ENCODE measurements at regions not wholly inside any gene's neighbourhood (a gene's known extent, or its start where the extent isn't known, plus 50 kb on each side); places are given as distances from the start of the nearest gene placed in this dataset.

DNA sequence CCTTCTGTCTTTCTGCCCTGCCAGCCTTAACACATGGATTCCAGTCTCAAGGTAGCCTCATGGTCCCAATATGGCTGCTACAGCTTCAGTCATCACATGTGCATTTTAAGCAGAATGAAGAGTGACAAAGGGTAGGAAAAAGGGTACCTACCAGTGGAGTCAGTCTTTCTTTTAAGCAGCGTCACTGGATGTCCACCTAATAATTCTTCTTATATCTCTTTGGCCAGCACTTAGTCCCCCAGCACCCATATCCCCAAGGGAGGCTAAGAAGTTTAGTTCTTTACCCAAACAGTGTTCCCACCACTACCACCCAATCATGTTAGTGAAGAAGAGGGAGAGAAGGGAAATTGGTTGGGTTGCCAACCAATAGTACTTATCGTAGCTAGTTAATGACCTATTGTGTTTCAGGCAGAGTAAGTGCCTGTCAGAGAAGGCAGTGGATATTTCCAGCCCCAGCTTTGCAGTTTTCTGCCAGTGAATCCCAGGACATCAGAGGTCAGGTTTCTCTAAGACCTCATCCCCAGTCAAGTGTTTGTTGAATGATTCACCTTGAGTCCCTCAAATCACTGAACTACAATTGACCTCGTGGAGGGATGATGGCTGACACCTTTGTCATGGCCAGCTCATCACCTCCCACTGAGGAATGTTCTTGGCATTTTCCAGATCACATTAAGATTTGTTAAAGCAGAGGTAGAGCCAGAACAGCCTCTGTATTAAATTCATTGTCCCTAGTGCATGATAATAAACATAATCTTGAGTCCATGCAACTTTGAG, 250.9 kb upstream of the CRY1 start:
- no peak for DNase-seq (ENCODE audit: low read depth in 2 of 2)

DNA sequence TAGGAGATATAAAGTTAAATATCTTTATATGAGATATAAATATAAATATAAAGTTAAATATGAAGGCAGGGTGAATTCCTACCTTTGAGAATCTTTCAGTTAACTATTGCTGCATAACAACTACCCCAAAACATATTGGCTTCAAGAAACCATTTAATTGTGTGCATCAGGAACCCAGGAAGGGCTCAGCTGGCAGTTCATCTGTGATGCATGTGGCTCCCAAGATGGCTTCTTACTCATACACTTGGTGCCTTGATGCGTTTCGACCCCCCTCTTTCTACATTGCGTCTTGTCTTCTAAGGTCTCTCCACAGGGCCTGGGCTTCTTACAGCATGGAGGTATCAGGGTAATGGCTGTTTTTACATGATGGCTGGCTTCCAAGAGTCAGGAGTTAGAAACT, 253.9 kb upstream of the CRY1 start:
- no peak for DNase-seq (ENCODE audit: low read depth in 2 of 2)

DNA sequence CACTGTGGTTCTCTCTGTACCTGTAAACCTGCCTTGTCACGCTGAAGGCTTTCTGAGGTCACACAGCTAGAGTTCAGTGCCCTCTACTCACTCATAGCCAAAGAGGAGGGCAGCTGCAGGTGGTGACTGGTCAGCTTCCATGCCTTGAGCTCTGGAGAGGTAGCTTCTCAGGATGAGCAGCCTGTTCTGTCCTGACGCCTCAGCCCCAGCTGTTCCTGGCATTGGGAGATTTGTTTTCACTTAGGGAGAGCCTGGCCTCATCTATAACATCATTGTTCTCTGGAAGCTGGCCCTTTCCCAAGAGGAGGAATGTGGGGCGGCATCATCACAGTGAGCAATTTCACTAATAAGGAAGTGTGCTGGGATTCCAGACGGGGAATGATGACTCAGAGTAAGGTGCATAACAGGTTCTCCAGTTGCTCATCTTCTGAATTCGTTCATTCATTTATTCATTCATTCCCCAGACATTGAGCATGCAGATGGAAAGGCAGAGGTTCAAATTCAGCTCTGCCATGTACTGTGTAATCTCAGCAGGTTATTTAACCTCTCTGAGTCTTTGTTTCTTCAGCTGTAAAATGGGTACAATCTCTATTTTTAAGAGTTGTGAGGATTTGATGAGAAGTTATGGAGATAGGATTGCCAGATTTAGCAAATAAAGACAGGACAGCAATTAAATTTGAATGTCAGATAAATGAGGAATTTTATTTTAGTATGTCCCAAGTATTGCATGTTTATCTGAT, 255.8 kb upstream of the CRY1 start:
- DNase-seq (ENCODE audit: low read depth in 2 of 2): no peak

DNA sequence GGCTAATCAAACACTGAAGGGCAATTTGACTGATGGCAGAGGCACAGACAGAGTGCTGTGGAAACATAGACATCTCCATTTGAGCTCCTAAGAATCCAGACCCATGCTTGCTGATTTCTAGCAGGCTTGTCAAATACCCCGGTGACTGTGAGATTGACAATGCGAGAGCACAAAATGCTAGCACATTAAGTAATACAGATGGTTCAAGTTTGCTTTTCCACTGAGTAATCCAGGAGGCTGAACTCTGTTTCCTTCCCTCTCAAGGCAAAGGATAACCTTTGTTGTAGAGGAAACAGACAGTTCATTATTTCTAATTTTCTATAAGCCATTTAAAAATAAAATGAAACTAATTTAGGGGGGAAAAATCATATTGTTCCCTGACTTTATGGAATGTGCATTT, 256.5 kb upstream of the CRY1 start:
- no peak for DNase-seq (ENCODE audit: low read depth in 2 of 2)

DNA sequence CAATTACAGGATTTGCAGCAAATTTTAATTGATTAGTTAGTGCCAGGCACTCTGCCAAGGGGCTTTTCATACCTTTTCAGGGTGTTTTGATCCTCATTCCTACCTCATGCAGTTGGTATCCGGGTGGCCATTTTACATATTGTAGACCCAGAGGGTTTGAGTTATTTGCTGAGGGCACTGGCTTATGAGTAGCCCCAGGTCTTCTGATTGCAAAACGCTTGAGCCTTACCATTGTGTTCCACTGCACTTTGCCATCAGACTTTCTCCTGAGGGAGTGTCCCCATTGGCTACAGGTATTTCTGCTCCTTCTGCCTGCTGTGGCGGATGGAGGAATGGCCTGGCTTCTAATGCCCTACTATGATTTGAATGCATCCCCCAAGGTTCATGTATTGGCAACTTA, 257.8 kb upstream of the CRY1 start:
- DNase-seq (ENCODE audit: low read depth in 2 of 2): no peak

DNA sequence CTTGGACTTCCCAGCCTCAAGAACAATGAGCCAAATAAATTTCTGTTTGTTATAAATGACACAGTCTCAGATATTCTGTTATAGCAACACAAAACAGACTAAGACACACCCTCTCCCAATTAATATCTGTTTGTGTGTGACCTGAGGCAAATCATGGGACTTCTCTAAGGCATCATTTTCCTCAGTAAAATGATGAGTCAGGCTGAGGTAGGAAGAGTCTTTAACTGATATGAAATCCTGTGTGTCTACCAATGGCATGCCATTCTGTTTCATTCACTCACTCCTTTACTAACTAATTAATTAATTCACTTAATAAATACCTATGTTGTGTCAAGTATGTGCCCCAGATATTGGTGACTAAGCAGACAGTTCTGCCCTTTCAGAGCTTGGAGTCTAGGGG, 258.4 kb upstream of the CRY1 start:
- DNase-seq (ENCODE audit: low read depth in 2 of 2): no peak

DNA sequence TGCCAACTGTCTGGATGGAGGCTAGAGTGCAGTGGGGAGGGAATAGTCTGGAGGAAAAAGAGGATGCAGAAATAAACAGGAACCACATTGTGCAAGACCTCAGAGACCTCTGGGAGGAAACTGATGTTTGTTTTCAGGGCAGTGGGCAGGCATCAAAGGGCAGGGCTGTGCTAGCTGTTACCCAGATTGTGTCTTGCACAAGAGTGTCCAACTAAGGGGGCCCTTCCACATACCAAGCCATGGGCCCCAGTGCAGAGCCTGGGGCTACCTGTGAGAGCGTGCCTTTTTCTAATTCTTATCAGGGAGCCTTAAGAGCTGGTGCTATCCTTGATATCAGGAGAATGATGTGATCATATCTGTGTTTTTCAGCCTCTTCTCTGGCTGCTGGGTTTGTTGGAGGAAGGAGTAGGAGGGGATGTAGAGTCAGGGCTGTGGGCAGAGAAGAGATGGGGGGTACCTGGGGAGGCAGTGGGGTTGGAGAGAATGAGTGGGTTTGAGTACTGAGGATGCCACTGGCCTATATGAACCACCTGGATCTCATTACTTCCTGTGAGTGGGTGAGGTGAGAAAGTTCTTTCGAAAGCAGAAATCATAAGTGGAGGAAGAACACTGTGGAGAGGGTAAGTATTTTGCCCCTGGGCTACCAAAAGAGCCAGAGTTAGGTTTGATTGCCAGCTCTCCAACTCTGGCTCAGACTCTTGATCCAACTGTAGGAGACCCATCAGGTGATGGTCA, 259.2 kb upstream of the CRY1 start:
- DNase-seq (ENCODE audit: low read depth in 2 of 2): no peak

DNA sequence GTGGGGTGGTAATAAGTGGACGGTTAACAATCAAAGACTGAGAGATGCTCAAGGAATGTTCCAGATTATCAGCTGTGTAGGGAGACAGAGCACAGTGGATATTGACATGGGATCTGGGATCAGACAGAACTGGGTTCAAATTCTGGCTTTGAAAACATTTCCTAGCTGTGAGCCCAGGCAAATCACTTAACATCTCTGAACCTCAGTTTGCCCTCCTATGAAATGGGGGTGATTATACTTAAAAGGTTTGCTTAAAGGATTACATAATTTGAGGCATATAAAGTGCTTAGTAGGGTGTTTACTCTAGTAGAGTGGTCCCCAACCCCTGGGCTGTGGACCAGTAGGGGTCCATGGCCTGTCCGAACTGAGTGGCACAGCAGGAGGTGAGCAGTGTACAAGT, 260.0 kb upstream of the CRY1 start:
- DNase-seq (ENCODE audit: low read depth in 2 of 2): no peak

DNA sequence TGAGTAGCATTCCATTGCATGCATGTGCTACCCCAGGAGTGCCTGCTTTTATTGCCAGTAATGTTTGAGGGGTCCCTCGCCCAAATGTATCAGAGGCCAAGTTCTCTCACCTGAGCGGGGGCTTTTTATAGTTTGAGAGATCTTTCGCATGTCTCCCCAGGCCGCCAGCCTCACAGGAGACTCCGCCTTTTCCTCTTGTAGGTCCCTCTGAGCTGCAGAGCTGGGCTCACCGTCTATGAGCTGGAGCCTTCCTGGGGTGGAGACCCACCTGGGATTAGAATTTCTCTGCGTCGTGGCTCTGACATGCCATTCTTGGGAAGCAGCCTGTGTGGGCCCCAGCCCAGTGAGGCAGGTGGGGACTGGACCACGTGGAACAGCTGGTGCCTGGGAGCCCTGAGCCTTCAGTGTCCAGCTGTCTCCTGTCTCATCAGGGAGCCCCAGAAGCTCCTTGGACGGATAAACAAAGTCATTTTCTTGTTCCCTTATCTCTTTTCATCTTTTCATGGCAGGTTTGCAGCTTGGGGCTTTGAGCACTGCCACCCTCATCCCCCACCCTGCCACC, 261.7 kb upstream of the CRY1 start:
- no peak for DNase-seq (ENCODE audit: low read depth in 2 of 2)

DNA sequence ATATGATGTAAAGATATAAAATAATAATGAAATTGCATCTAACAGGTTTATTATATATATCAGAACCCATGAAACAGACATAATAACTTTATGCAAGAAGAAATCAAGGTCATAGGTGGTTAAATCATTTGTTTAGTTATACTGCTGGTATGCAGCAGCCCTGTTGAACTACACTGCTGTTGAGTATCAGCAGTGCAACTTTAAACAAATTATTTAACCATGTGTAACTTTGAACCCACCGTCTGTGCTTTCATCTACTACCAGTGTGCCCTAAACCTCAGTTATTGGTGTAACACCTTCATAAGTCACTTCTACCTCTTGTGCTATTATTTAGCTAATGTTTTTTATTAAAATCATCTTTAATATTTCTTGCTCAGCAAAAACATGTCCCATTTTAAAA, 262.3 kb upstream of the CRY1 start:
- DNase-seq (ENCODE audit: low read depth in 2 of 2): no peak

DNA sequence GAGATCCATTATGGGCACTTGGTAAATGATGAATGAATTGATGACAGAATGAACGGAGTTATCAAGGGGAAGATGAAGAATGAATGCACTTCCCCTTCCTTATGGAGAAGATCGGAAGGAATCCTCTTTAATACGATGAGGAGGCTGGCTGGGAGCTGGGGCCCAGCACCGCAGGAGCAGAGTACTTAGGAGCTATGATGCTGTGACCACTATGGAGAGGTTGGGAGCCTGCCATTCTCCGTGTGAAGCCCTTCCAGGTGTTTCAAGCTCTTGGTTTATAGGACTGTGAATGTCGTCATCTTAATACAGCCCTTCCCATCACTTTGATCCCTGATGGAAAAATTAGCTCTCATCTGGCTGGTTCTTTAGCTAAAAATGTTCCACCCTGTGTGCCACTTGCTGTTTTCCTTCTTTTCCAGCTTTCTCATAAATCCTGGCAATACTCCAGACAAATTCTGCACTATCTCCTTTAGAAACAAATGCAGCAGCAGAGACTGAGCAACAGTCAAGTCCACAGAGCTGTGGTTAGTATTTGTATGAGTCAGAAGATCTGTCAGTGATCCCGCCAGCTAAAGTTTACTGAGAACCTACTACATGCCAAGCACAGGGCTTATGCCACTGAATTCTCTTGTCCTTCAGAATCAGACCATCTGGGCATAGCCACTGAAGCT, 263.1 kb upstream of the CRY1 start:
- DNase-seq (ENCODE audit: low read depth in 2 of 2): no peak

DNA sequence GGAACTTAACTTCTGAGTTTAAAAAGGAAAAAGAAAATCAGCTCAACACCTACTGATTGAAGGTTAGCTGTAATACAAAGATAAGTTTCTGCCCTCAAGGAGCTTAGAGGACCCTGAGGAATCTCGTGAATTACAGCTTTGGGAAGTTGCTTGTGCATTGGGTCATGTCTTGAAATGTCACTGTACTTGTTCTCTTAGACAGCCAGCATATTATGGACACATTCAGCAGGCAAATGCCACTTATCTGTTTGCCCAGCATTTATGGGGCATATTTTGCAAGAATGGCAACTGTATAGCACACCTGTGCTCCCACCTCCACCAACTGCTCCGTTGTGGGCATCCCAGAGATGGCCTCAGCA, 263.6 kb upstream of the CRY1 start:
- DNase-seq (ENCODE audit: low read depth in 2 of 2): no peak

DNA sequence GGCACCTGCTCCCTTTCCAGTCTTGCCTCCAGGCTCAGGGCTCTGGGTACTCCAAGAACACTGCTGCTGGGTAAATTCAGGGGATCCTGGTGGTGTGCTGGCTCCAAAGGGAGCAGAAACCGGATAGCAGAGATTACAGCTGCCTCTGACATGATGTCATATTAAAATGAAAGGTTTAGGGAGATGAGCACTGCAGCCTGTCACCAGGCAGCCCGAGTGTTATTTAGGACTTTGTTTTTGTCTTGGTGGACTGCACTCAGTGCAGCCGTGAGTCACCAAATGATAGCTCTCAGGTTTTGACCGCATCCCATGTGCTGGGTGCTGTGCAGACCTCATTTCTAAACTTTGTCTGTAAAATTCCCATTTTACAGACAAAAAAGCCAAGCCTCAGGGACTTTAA, 266.0 kb upstream of the CRY1 start:
- DNase-seq (ENCODE audit: low read depth in 2 of 2): no peak

DNA sequence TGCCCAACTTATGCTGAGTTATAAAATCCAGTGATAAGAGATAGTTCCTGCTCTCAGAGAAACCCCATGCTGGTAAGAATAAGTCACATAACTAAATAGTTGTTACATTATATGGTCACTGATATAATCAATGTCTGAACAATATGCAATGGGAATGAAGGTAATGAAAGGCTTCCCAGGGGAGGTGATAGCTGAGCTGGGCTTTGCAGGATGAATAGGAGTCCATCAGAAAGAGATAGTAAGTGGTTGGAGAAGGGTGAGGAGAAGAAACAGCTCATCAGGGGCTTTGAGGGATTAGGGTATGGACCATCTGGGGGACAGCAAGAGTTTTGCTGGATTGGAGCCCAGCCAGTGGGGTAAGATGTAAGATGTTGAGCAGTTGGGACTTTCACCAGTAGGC, 266.7 kb upstream of the CRY1 start:
- no peak for DNase-seq (ENCODE audit: low read depth in 2 of 2)

DNA sequence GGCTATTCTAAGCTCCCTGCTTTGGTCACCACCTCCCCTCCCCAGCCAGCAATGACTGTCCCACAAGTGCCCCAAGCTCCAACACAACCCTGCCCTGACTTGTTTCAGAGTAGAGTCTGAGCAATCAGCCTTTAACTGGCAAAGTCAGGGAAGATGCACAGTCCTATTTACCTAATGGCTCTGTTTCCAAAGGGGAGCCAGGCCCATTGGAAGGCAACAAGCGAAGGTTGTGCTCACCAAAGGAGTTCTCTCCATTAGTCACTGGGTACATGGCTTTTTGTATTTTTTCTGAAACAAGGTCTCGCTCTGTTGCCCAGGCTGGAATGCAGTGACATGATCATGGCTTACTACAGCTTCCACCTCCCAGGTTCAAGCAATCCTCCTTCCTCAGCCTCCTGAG, 267.1 kb upstream of the CRY1 start:
- no peak for DNase-seq (ENCODE audit: low read depth in 2 of 2)

DNA sequence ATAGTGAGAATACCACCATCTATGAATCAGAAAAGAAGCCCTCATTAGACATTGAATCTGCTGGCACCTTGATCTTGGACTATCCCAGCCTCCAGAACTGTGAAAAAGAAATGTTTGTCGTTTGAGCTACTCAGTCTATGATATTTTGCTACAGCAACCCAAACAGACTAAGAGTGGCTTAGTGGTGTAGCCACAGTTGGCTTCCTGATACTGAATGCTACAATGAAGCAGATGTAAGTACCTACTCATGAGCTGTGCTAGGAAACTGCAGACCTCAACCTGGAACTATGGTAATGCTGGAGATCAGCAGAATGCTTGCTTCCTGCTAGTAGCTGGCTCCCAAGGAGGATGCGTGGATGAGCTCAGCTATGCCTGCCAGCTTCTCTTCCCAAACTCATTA, 268.6 kb upstream of the CRY1 start:
- DNase-seq (ENCODE audit: low read depth in 2 of 2): no peak

DNA sequence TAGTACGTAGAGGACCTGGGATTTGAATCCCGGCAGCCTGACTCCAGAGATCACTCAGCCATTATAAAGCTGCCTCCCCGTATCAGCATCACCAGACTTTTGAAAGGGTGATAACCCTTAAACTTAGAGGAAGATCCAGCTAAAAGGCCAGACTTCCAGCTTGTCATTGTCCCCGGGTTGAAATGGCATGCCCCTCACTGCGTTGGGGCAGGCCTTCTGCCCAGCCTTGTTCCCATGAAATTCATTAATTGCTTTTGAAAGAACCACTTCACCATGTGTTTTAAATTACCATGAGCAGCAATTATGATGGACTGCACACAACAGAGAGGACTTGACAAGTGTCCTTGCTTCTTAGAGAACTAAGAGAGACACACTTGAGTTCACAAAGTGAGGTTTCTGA, 269.6 kb upstream of the CRY1 start:
- DNase-seq (ENCODE audit: low read depth in 2 of 2): no peak

DNA sequence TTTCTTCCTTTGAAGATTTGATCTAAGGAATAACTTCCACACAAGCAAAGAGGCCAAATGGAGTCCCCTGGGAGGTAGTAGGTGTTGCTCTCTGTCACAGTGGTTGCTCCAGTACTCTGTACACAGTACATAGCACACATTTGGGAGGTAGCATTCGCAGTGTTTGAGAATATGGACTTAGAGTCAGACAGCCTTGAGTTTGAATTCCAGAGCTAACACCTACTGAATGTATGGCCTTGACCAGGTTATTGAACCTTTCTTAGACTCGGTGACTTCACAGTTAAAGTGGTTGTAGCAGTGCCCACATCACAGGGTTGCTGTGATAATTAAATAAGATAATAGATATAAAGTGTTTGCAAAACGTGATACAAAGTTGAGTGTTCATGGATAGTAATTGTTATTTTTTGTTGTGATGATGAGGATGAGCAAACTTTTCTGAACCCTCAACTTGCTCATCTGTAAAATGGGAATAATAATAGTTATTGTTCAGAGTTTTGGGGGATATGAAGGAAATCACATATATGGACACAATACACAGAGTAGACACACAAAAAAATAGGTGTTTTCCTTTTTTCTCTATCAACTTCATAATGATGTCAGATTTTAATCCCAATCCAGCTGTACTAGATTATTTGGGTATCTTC, 271.6 kb upstream of the CRY1 start:
- DNase-seq (ENCODE audit: low read depth in 2 of 2): no peak

DNA sequence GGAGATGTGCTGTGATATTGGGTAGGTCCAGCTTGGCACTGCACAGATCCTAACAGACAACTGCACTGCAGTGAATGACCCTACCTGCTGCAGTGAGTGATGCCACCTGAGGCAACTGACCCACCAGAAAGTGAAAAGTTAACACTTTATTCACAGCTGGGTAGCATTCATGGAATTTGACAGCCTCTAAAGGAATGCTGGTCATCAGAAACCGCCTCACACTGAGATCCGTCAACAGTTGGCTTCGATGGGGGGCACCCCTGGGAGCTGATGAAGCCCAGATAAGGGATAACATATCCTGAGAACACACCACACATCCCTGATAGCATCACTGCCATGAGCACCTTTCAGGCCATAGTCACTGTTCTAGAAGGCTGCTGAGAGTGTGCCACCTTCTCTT, 272.4 kb upstream of the CRY1 start:
- DNase-seq (ENCODE audit: low read depth in 2 of 2): no peak

DNA sequence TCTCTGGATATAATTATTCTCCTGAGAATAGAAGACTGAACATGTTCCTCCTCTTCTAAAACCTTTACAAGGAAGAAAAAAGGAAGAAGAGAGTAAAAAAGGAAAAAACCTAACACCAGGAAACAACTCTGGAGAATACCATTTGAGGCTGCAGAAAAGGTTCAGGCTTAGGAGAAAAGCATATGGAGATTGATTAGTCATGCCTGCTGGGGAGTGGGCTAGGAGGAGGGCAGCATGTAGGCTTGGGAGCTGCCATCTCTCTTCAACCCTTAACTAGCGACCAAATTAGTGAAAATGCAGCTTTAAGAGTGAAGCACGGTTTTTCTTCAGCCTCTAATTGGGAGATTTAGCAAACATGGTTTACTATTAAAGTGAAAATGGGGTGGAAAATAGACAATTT, 273.0 kb upstream of the CRY1 start:
- no peak for DNase-seq (ENCODE audit: low read depth in 2 of 2)

DNA sequence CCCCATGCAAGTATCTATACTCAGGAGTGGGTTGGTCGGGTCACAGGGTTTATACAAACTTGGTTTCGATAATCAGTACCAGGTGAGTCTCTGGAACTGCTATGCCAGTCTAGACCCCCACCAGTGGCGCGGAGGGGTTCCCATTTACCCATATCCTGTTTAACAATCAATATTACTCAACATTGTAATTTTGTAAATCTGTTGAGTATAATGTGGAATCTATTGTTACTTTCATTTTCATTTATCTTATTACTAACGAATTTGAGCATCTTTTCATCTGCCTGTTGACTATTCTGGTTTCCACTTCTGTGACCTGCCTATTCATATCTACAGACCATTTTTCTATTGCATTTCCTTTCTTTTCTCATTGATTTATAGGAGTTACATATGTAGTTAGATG, 275.2 kb upstream of the CRY1 start:
- no peak for DNase-seq (ENCODE audit: low read depth in 2 of 2)

DNA sequence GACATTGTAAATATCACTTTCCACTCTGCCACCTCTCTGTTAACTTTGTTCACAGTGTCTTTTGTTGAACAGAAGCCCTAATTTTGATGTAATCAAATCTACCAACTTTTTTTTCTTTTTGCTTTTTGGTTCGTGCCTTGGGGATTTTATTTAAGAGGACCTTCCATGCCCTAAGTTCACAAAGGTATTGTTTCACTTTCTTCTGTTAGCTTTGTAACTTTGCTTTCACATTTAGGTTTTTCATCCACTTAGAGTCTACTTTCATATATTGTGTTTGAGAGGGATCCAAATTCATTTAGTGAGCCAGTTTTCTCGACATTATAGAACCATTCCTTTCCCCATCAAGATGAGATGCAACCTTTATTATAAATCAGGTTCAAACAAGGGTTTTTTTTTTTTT, 275.7 kb upstream of the CRY1 start:
- no peak for DNase-seq (ENCODE audit: low read depth in 2 of 2)
